HCT116 (cell line): ENCODE measurements at regions not wholly inside any gene's neighbourhood (a gene's known extent, or its start where the extent isn't known, plus 50 kb on each side); places are given as distances from the start of the nearest gene placed in this dataset.

ENCODE experiments used
- ATAC-seq: fragments of 200-7000 bp; cut with Tn5 transposase; 2 replicates; pipeline ENCODE4 v1.9.1; 2020; ENCODE audit warnings: mild to moderate bottlenecking, moderate library complexity
- BruUV-seq: library from RNA; stranded (reverse); fragments of 400-500 nt; replicated peaks from 2 replicates; lab custom pipeline; 2021; lab: Mats Ljungman, UMichigan
- CTCF ChIA-PET: fragments of 300-600 bp; sonication (Branson Sonifier 250); formaldehyde crosslinking; loops from one replicate; lab custom pipeline; 2021; ENCODE audit warnings: antibody characterized with exemption; lab: Charles Lee
- POLR2A ChIA-PET: fragments of 300-600, 350-600 bp; sonication (Branson Sonifier 250); formaldehyde crosslinking; loops from one replicate; lab custom pipeline; 2021; ENCODE audit warnings: antibody characterized with exemption; lab: Charles Lee
- RAD21 ChIA-PET, 2 experiments: fragments of 300-600 bp; sonication (Branson Sonifier 250); formaldehyde crosslinking; loops; one replicate each; lab custom pipeline; 2023; ENCODE audit warnings: low total read pairs in 2 of 2; ENCODE audit not compliant: uncharacterized antibody in 2 of 2, unreplicated experiment in 2 of 2, low non-redundant PET in 1 of 2; lab: Charles Lee
- DNase-seq: peaks from one replicate; pipeline ENCODE4 v3.0.0-alpha.2; 2010; ENCODE audit warnings: low read depth, low spot score
- H2AFZ ChIP-seq: fragments of 200-600 bp; shearing (Covaris generic), sonication (generic); 2 replicates; pipeline ENCODE4 v1.6.1; 2017; ENCODE audit warnings: low read depth, mixed run types, mixed read lengths, antibody characterized with exemption, low read length; ENCODE audit not compliant: poor library complexity, severe bottlenecking
- H3K27ac ChIP-seq: 2 replicates; pipeline ENCODE4 v1.5.1; 2012; ENCODE audit warnings: low read depth, low read length
- H3K27me3 ChIP-seq: fragments of 200-600 bp; sonication (generic); 2 replicates; pipeline ENCODE4 v1.6.1; 2016; ENCODE audit warnings: mixed run types, low read length, mixed read lengths; ENCODE audit not compliant: insufficient read depth
- H3K36me3 ChIP-seq, 2 experiments: fragments of 200-500 bp in 1 of 2; fragments of 200-600 bp in 1 of 2; sonication (Bioruptor generic) in 1 of 2; sonication (generic) in 1 of 2; 2 replicates each; pipeline versions ENCODE4 v1.5.1 to v1.6.1; 2014 to 2016; ENCODE audit warnings: low read length in 2 of 2, inconsistent platforms in 1 of 2, mixed read lengths in 1 of 2, mixed run types in 1 of 2; ENCODE audit not compliant: insufficient read depth in 2 of 2, control insufficient read depth in 1 of 2
- H3K4me1 ChIP-seq, 2 experiments: fragments of 200-600 bp in 1 of 2; sonication (generic) in 1 of 2; 2 replicates each; pipeline versions ENCODE4 v1.5.1 to v1.6.1; 2012 to 2017; ENCODE audit warnings: low read length in 2 of 2, inconsistent platforms in 1 of 2, mild to moderate bottlenecking in 1 of 2, mixed read lengths in 1 of 2, mixed run types in 1 of 2, moderate library complexity in 1 of 2; ENCODE audit not compliant: insufficient read depth in 2 of 2, control insufficient read depth in 1 of 2
- H3K4me2 ChIP-seq: fragments of 200-600 bp; sonication (generic); 2 replicates; pipeline ENCODE4 v1.6.1; 2017; ENCODE audit warnings: mixed run types, low read length, mixed read lengths
- H3K4me3 ChIP-seq, 2 experiments: fragments of 200-600 bp in 1 of 2; sonication (generic) in 1 of 2; replicated peaks in 1 of 2; 2 replicates each; pipeline ENCODE4 v1.5.1; 2011 to 2016; ENCODE audit warnings: low read length in 2 of 2, control low read depth in 1 of 2, low read depth in 1 of 2, mild to moderate bottlenecking in 1 of 2, mixed read lengths in 1 of 2, mixed run types in 1 of 2
- H3K79me2 ChIP-seq: fragments of 200-600 bp; sonication (generic); 2 replicates; pipeline ENCODE4 v1.6.1; 2017; ENCODE audit warnings: mild to moderate bottlenecking, mixed run types, low read length, moderate library complexity, mixed read lengths; ENCODE audit not compliant: insufficient read depth
- H3K9ac ChIP-seq: fragments of 200-600 bp; sonication (generic); 2 replicates; pipeline ENCODE4 v1.6.1; 2016; ENCODE audit warnings: low read length, mixed read lengths
- H3K9me2 ChIP-seq: fragments of 200-600 bp; sonication (generic), shearing (Covaris generic); 2 replicates; pipeline ENCODE4 v1.6.1; 2017; ENCODE audit warnings: mixed run types, mild to moderate bottlenecking, moderate library complexity; ENCODE audit not compliant: insufficient read depth
- H3K9me3 ChIP-seq, 2 experiments: fragments of 200-500 bp in 1 of 2; fragments of 200-600 bp in 1 of 2; sonication (Bioruptor generic) in 1 of 2; sonication (generic) in 1 of 2; 2 replicates each; pipeline ENCODE4 v1.6.1; 2014 to 2017; ENCODE audit warnings: low read length in 2 of 2, mixed read lengths in 2 of 2, inconsistent platforms in 1 of 2, low read depth in 1 of 2, mild to moderate bottlenecking in 1 of 2, mixed run types in 1 of 2, moderate library complexity in 1 of 2; ENCODE audit not compliant: control insufficient read depth in 1 of 2, insufficient read depth in 1 of 2
- H4K20me1 ChIP-seq: fragments of 200-600 bp; sonication (generic), shearing (Covaris generic); 2 replicates; pipeline ENCODE4 v1.6.1; 2017; ENCODE audit warnings: mixed run types, mild to moderate bottlenecking, moderate library complexity; ENCODE audit not compliant: insufficient read depth
- CBX3 ChIP-seq: IDR thresholded peaks from 2 replicates; pipeline ENCODE4 v1.6.1; 2012; ENCODE audit warnings: low read depth
- CEBPB ChIP-seq: IDR thresholded peaks from 2 replicates; pipeline ENCODE4 v1.6.1; 2012; ENCODE audit warnings: low read depth
- EGR1 ChIP-seq: IDR thresholded peaks from 2 replicates; pipeline ENCODE4 v1.6.1; 2012; ENCODE audit warnings: low read depth
- ELF1 ChIP-seq: IDR thresholded peaks from 2 replicates; pipeline ENCODE4 v1.6.1; 2012; ENCODE audit warnings: low read depth, borderline replicate concordance
- EZH2phosphoT487 ChIP-seq: fragments of 200-600 bp; IDR thresholded peaks from 2 replicates; pipeline ENCODE4 v1.6.1; 2018; ENCODE audit warnings: antibody characterized with exemption, borderline replicate concordance
- FOSL1 ChIP-seq: IDR thresholded peaks from 2 replicates; pipeline ENCODE4 v1.6.1; 2012; ENCODE audit warnings: low read depth
- MAX ChIP-seq: IDR thresholded peaks from 2 replicates; pipeline ENCODE4 v1.6.1; 2012
- POLR2A ChIP-seq: IDR thresholded peaks from 2 replicates; pipeline ENCODE4 v1.7.0; 2011; ENCODE audit warnings: borderline replicate concordance; ENCODE audit not compliant: insufficient read depth, insufficient read length; ENCODE audit errors: extremely low read depth
- RAD21 ChIP-seq: IDR thresholded peaks from 2 replicates; pipeline ENCODE4 v1.6.1; 2012; ENCODE audit warnings: low read depth, mild to moderate bottlenecking
- SIN3A ChIP-seq: IDR thresholded peaks from 2 replicates; pipeline ENCODE4 v1.6.1; 2012; ENCODE audit warnings: low read depth
- SP1 ChIP-seq: IDR thresholded peaks from 2 replicates; pipeline ENCODE4 v1.6.1; 2012; ENCODE audit warnings: low read depth
- SRF ChIP-seq: IDR thresholded peaks from 2 replicates; pipeline ENCODE4 v1.6.1; 2012; ENCODE audit warnings: low read depth
- TCF7L2 ChIP-seq: IDR thresholded peaks from 2 replicates; pipeline ENCODE4 v1.7.0; 2011; ENCODE audit warnings: borderline replicate concordance, inconsistent platforms; ENCODE audit not compliant: insufficient read depth, insufficient read length; ENCODE audit errors: extremely low read depth
- YY1 ChIP-seq: IDR thresholded peaks from 2 replicates; pipeline ENCODE4 v1.6.1; 2011; ENCODE audit warnings: low read length, low read depth, moderate library complexity, mild to moderate bottlenecking; ENCODE audit not compliant: insufficient replicate concordance; ENCODE audit errors: extremely low read depth
- ZFX ChIP-seq: fragments of 450-650 bp; IDR thresholded peaks from 2 replicates; pipeline ENCODE4 v1.6.1; 2017
- ZNF274 ChIP-seq: fragments of 200-500 bp; sonication (Bioruptor generic); IDR thresholded peaks from 2 replicates; pipeline ENCODE4 v1.6.1; 2014; ENCODE audit warnings: mild to moderate bottlenecking, low read depth, low read length, inconsistent platforms
- intact Hi-C: fragments of 100-400 bp; cut with micrococcal nuclease; formaldehyde crosslinking; loops from 2 replicates; pipeline ENCODE4 v1.10.0; 2022
- TF ChIP-seq, protein P1 (sequence below): IDR thresholded peaks from 2 replicates; pipeline ENCODE4 v1.6.1; 2012; ENCODE audit warnings: low read depth
- TF ChIP-seq, protein P2 (sequence below): IDR thresholded peaks from 2 replicates; pipeline ENCODE4 v1.6.1; 2012

- no peaks in the 10 kb centered on the region for H3K36me3 ChIP-seq
- H4K20me1 ChIP-seq, result no peaks in the 10 kb centered on the region
- intact Hi-C loops, result no loop called here
- ChIA-PET RAD21 (no interaction called here), POLR2A (no interaction called here), CTCF (no interaction called here)
- ATAC-seq (no peak), DNase-seq (no peak)
- TF ChIP-seq MAX (no peak), TCF7L2 (no peak), YY1 (no peak), EZH2phosphoT487 (no peak), SRF (no peak), ZNF274 (no peak), RAD21 (no peak), ZFX (no peak), POLR2A (no peak), EGR1 (no peak), CBX3 (no peak), CEBPB (no peak), ELF1 (no peak), SP1 (no peak), SIN3A (no peak), FOSL1 (no peak)
- TF ChIP-seq, protein P1, sequence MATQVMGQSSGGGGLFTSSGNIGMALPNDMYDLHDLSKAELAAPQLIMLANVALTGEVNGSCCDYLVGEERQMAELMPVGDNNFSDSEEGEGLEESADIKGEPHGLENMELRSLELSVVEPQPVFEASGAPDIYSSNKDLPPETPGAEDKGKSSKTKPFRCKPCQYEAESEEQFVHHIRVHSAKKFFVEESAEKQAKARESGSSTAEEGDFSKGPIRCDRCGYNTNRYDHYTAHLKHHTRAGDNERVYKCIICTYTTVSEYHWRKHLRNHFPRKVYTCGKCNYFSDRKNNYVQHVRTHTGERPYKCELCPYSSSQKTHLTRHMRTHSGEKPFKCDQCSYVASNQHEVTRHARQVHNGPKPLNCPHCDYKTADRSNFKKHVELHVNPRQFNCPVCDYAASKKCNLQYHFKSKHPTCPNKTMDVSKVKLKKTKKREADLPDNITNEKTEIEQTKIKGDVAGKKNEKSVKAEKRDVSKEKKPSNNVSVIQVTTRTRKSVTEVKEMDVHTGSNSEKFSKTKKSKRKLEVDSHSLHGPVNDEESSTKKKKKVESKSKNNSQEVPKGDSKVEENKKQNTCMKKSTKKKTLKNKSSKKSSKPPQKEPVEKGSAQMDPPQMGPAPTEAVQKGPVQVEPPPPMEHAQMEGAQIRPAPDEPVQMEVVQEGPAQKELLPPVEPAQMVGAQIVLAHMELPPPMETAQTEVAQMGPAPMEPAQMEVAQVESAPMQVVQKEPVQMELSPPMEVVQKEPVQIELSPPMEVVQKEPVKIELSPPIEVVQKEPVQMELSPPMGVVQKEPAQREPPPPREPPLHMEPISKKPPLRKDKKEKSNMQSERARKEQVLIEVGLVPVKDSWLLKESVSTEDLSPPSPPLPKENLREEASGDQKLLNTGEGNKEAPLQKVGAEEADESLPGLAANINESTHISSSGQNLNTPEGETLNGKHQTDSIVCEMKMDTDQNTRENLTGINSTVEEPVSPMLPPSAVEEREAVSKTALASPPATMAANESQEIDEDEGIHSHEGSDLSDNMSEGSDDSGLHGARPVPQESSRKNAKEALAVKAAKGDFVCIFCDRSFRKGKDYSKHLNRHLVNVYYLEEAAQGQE, result no peak
- TF ChIP-seq, protein P2, sequence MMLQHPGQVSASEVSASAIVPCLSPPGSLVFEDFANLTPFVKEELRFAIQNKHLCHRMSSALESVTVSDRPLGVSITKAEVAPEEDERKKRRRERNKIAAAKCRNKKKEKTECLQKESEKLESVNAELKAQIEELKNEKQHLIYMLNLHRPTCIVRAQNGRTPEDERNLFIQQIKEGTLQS, result no peak
- H3K27ac ChIP-seq, result no peak overlapping the region
- H3K4me2 ChIP-seq, result no peak overlapping the region
- H3K9ac ChIP-seq, result no peak overlapping the region
- H3K79me2 ChIP-seq, result no peaks in the 10 kb centered on the region
- no TSS peak for BruUV-seq
- no peaks in the 10 kb centered on the region for H3K9me3 ChIP-seq
- no peak overlapping the region for H3K4me3 ChIP-seq
- H3K27me3 ChIP-seq, result no peaks in the 10 kb centered on the region
- no peaks in the 10 kb centered on the region for H3K9me2 ChIP-seq
- H2AFZ ChIP-seq, result no peak overlapping the region
- peaks cover 0 to 5% of the 10 kb centered on the region in 2 experiments; a peak in 1 of 4 replicates for H3K4me1 ChIP-seq
These were observed 130.3 kb upstream of the EFNA5 start for GRCh38 chr5:107801061-107801460.
